Astrocyte (in vitro differentiated cells and primary cell): ENCODE measurements at regions not wholly inside any gene's neighbourhood (a gene's known extent, or its start where the extent isn't known, plus 50 kb on each side); places are given as distances from the start of the nearest gene placed in this dataset.

Experiments used
- DNase-seq: peaks from one replicate; pipeline ENCODE4 v3.0.0-alpha.2; 2010; ENCODE audit warnings: low read depth
- FAIRE-seq: peaks from 2 replicates; lab custom pipeline; 2011; peaks lifted over from hg19 to GRCh38; lab: Jason Lieb, UNC
- H2AFZ ChIP-seq: 2 replicates; pipeline ENCODE4 v1.6.0; 2012; ENCODE audit warnings: low read depth, low read length, inconsistent platforms
- H3K27ac ChIP-seq: 2 replicates; pipeline ENCODE4 v1.5.1; 2011; ENCODE audit warnings: low read depth, low read length, inconsistent platforms
- H3K27me3 ChIP-seq: 2 replicates; pipeline ENCODE4 v1.6.0; 2011; ENCODE audit warnings: low read length, inconsistent platforms; ENCODE audit not compliant: insufficient read depth
- H3K36me3 ChIP-seq: 2 replicates; pipeline ENCODE4 v1.5.1; 2011; ENCODE audit warnings: low read length, inconsistent platforms; ENCODE audit not compliant: insufficient read depth
- H3K4me1 ChIP-seq: 2 replicates; pipeline ENCODE4 v1.5.1; 2011; ENCODE audit warnings: low read length, inconsistent platforms; ENCODE audit not compliant: insufficient read depth
- H3K4me2 ChIP-seq: 2 replicates; pipeline ENCODE4 v1.6.0; 2012; ENCODE audit warnings: low read length, inconsistent platforms
- H3K4me3 ChIP-seq: 2 replicates; pipeline ENCODE4 v1.5.1; 2011; ENCODE audit warnings: low read depth, mild to moderate bottlenecking, low read length, inconsistent platforms; ENCODE audit not compliant: insufficient read depth
- H3K79me2 ChIP-seq: 2 replicates; pipeline ENCODE4 v1.6.0; 2012; ENCODE audit warnings: mild to moderate bottlenecking, low read length, inconsistent platforms; ENCODE audit not compliant: insufficient read depth
- H3K9ac ChIP-seq: 2 replicates; pipeline ENCODE4 v1.6.0; 2012; ENCODE audit warnings: mild to moderate bottlenecking, low read length, inconsistent platforms
- H3K9me3 ChIP-seq: 2 replicates; pipeline ENCODE4 v1.5.1; 2012; ENCODE audit warnings: low read depth, mild to moderate bottlenecking, low read length, inconsistent platforms; ENCODE audit not compliant: insufficient read depth
- H4K20me1 ChIP-seq: 2 replicates; pipeline ENCODE4 v1.6.0; 2012; ENCODE audit warnings: low read length, inconsistent platforms; ENCODE audit not compliant: insufficient read depth
- H3K27ac Mint-ChIP-seq: one replicate; pipeline ENCODE4 v1.8.0; 2021; ENCODE audit warnings: mild to moderate bottlenecking, mixed read lengths; ENCODE audit not compliant: unreplicated experiment
- H3K27me3 Mint-ChIP-seq: one replicate; pipeline ENCODE4 v1.8.0; 2021; ENCODE audit warnings: low read depth, mixed read lengths; ENCODE audit not compliant: unreplicated experiment
- H3K36me3 Mint-ChIP-seq: one replicate; pipeline ENCODE4 v1.8.0; 2021; ENCODE audit warnings: low read depth, mixed read lengths; ENCODE audit not compliant: unreplicated experiment
- H3K4me1 Mint-ChIP-seq: one replicate; pipeline ENCODE4 v1.8.0; 2021; ENCODE audit warnings: low read depth, mixed read lengths; ENCODE audit not compliant: unreplicated experiment
- H3K4me3 Mint-ChIP-seq: one replicate; pipeline ENCODE4 v1.8.0; 2021; ENCODE audit warnings: mild to moderate bottlenecking, moderate library complexity, mixed read lengths; ENCODE audit not compliant: unreplicated experiment
- H3K9me3 Mint-ChIP-seq: one replicate; pipeline ENCODE4 v1.8.0; 2021; ENCODE audit warnings: mild to moderate bottlenecking, mixed read lengths; ENCODE audit not compliant: unreplicated experiment
- CTCF ChIP-seq: IDR thresholded peaks from 2 replicates; pipeline ENCODE4 v1.5.1; 2011; ENCODE audit warnings: low read depth, mild to moderate bottlenecking, inconsistent platforms, low read length, moderate library complexity; ENCODE audit not compliant: insufficient read depth
- EZH2 ChIP-seq: IDR thresholded peaks from 2 replicates; pipeline ENCODE4 v1.6.1; 2012; ENCODE audit warnings: mild to moderate bottlenecking, low read length, inconsistent platforms; ENCODE audit not compliant: insufficient read depth

GRCh38 chr19:28010656-28011055, 1202.3 kb downstream of the UQCRFS1 start:
- Histone ChIP-seq H3K9me3 (peaks cover 2% of the 10 kb centered on the region), H2AFZ (no peak overlapping the region), H3K4me2 (no peak overlapping the region), H3K79me2 (no peaks in the 10 kb centered on the region), H3K4me1 (peaks cover 20% of the 10 kb centered on the region), H3K4me3 (no peak overlapping the region), H4K20me1 (no peaks in the 10 kb centered on the region), H3K36me3 (no peaks in the 10 kb centered on the region), H3K27me3 (no peaks in the 10 kb centered on the region), H3K27ac (peak overlapping the region; percentile 60), H3K9ac (peak overlapping the region; percentile 60)
- H3K36me3 Mint-ChIP-seq, result no peaks in the 10 kb centered on the region
- FAIRE-seq (no peak), DNase-seq (peak; percentile 71)
- peaks cover 25% of the 10 kb centered on the region for H3K4me1 Mint-ChIP-seq
- no peak overlapping the region for H3K4me3 Mint-ChIP-seq
- H3K27ac Mint-ChIP-seq, result peak overlapping the region; percentile 3
- no peaks in the 10 kb centered on the region for H3K9me3 Mint-ChIP-seq
- no peak for TF ChIP-seq EZH2
- TF ChIP-seq CTCF, result no peak
- peaks cover 6% of the 10 kb centered on the region for H3K27me3 Mint-ChIP-seq

GRCh38 chr19:28009696-28010095, 1203.3 kb downstream of the UQCRFS1 start:
- Mint-ChIP-seq H3K36me3 (no peaks in the 10 kb centered on the region), H3K27ac (peak overlapping the region; percentile 94), H3K9me3 (no peaks in the 10 kb centered on the region), H3K4me1 (peaks cover 25% of the 10 kb centered on the region), H3K4me3 (no peak overlapping the region), H3K27me3 (peaks cover 4% of the 10 kb centered on the region)
- H3K9me3 ChIP-seq, result peaks cover 2% of the 10 kb centered on the region
- no peaks in the 10 kb centered on the region for H3K79me2 ChIP-seq
- peaks cover 20% of the 10 kb centered on the region for H3K4me1 ChIP-seq
- peak overlapping the region; percentile 60 for H3K27ac ChIP-seq
- H3K4me2 ChIP-seq, result no peak overlapping the region
- H4K20me1 ChIP-seq, result no peaks in the 10 kb centered on the region
- peak overlapping the region; percentile 60 for H3K9ac ChIP-seq
- H3K4me3 ChIP-seq, result no peak overlapping the region
- no peaks in the 10 kb centered on the region for H3K27me3 ChIP-seq
- H2AFZ ChIP-seq, result no peak overlapping the region
- TF ChIP-seq CTCF (no peak), EZH2 (no peak)
- H3K36me3 ChIP-seq, result no peaks in the 10 kb centered on the region
- FAIRE-seq, result peak; percentile 95
- peak; percentile 81 for DNase-seq

GRCh38 chr19:28008695-28009094, 1204.3 kb downstream of the UQCRFS1 start:
- no peaks in the 10 kb centered on the region for H3K36me3 Mint-ChIP-seq
- H3K36me3 ChIP-seq, result no peaks in the 10 kb centered on the region
- no peaks in the 10 kb centered on the region for H3K27me3 ChIP-seq
- peak overlapping the region; percentile 46 for H3K27ac ChIP-seq
- H3K4me3 ChIP-seq, result no peak overlapping the region
- H3K79me2 ChIP-seq, result no peaks in the 10 kb centered on the region
- peaks cover 2% of the 10 kb centered on the region for H3K27me3 Mint-ChIP-seq
- peaks cover 20% of the 10 kb centered on the region for H3K4me1 ChIP-seq
- no peak overlapping the region for H2AFZ ChIP-seq
- no peaks in the 10 kb centered on the region for H4K20me1 ChIP-seq
- FAIRE-seq (no peak), DNase-seq (no peak)
- H3K9ac ChIP-seq, result peak overlapping the region; percentile 39
- H3K4me3 Mint-ChIP-seq, result no peak overlapping the region
- H3K9me3 ChIP-seq, result peaks cover 2% of the 10 kb centered on the region
- H3K9me3 Mint-ChIP-seq, result no peaks in the 10 kb centered on the region
- H3K4me1 Mint-ChIP-seq, result peaks cover 25% of the 10 kb centered on the region
- H3K4me2 ChIP-seq, result peak overlapping the region; percentile 57
- peak overlapping the region; percentile 94 for H3K27ac Mint-ChIP-seq
- TF ChIP-seq CTCF, result no peak
- no peak for TF ChIP-seq EZH2
